Large intestine (tissue), 3 donors: ENCODE measurements at regions not wholly inside any gene's neighbourhood (a gene's known extent, or its start where the extent isn't known, plus 50 kb on each side); places are given as distances from the start of the nearest gene placed in this dataset.
A peak's percentile ranks its signal among the peaks of the same experiment; 100 is the strongest.

Source experiments
- DNase-seq, 2 donors: peaks; one replicate each; pipeline versions ENCODE4 v3.0.0 to v3.0.0-alpha.2; 2013
- H3K27ac ChIP-seq: one replicate; pipeline ENCODE4 v1.5.1; 2013; ENCODE audit warnings: low read length
- H3K27me3 ChIP-seq: 2 replicates; pipeline ENCODE4 v1.6.1; 2013; ENCODE audit warnings: low read length; ENCODE audit not compliant: control insufficient read depth, insufficient read depth
- H3K36me3 ChIP-seq: 2 replicates; pipeline ENCODE4 v1.6.1; 2013; ENCODE audit warnings: low read length; ENCODE audit not compliant: control insufficient read depth, insufficient read depth
- H3K4me1 ChIP-seq: one replicate; pipeline ENCODE4 v1.6.1; 2013; ENCODE audit warnings: low read length; ENCODE audit not compliant: control insufficient read depth, insufficient read depth
- H3K4me3 ChIP-seq: one replicate; pipeline ENCODE4 v1.5.1; 2013; ENCODE audit warnings: low read length
- H3K9me3 ChIP-seq: one replicate; pipeline ENCODE4 v1.6.1; 2013; ENCODE audit warnings: mild to moderate bottlenecking, low read depth, low read length, moderate library complexity; ENCODE audit not compliant: control insufficient read depth
- WGBS: methylation state at CpG from one replicate; pipeline ENCODE4 v1.1.5; 2013; ENCODE audit warnings: low lambda C conversion rate; ENCODE audit not compliant: insufficient coverage; 5-methylcytosine and 5-hydroxymethylcytosine counted together

DNA sequence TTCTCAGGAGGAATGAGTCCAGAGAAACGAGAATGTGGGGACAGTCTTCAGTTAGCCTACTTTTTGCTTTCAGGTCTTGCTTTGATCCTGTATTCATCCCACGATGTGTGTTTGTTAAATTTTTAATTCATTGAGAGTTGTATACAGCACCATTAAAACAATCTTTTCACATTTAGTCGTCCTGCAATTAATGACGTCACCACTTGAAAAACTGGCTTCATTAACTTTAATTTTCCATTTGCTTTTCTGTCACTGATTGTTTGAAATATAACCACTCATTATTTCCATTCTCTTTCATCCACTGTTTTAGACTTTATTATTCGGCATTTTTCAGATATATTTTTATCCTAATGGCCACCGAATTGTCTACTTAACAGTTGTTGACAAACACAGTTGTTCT is 146.9 kb downstream of the TFEC start:
- H3K4me1 ChIP-seq: peaks cover 2% of the 10 kb centered on the region
- no peak overlapping the region for H3K4me3 ChIP-seq
- 93% methylated on average over 4 of the region's 6 CpGs for WGBS
- no peak overlapping the region for H3K27ac ChIP-seq
- H3K36me3 ChIP-seq: no peaks in the 10 kb centered on the region
- no peaks in the 10 kb centered on the region for H3K9me3 ChIP-seq
- no peak for DNase-seq
- no peaks in the 10 kb centered on the region for H3K27me3 ChIP-seq

DNA sequence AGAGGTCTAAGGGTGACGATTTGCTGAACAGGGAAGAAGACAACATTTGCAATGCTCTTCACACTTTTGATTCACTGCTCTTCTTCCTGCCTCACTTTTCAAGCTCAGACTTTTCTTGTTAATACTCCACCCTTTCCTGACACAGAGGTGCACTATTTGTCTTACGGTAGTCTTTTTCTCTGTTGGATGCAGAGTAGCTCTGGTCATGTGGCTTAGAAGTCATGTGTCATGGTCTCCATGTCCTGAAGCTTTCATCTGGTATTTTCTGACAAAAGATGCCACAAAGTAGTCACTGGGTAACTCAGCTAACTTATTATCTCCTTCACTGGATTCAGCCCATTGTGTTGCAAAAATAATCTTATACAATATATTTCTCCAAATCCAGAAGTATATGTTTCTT is 149.1 kb downstream of the TFEC start:
- Histone ChIP-seq H3K9me3 (no peaks in the 10 kb centered on the region), H3K4me1 (peaks cover 2% of the 10 kb centered on the region), H3K4me3 (no peak overlapping the region), H3K36me3 (no peaks in the 10 kb centered on the region), H3K27ac (no peak overlapping the region), H3K27me3 (no peaks in the 10 kb centered on the region)
- DNase-seq: no peak
- 100% methylated on average over 1 of the region's 2 CpGs for WGBS

DNA sequence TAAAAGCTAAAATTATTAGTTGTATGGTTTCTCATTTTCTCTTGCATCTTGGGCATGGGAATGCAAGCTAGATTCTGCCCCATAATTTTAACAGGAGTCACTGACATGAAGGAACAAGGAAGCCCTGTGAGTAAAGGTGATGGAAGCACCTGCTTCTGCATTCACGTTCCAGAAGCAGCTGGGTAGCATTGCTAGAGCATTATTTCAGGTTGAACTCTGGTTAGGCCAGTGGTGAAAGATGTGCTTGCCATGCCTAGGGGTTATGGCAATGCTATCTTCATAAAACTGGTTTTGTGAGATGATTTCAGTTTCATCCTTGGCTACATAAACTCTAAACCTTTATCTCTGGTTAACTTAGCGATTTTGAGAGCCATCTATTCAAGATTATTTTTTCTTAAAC is 151.4 kb downstream of the TFEC start:
- H3K9me3 ChIP-seq: no peaks in the 10 kb centered on the region
- H3K27me3 ChIP-seq: no peaks in the 10 kb centered on the region
- 60% methylated on average over 1 of the region's 2 CpGs for WGBS
- peak in 1 of 2 donors; percentile 3 for DNase-seq
- no peak overlapping the region for H3K4me3 ChIP-seq
- no peaks in the 10 kb centered on the region for H3K36me3 ChIP-seq
- no peak overlapping the region for H3K27ac ChIP-seq
- H3K4me1 ChIP-seq: peaks cover 2% of the 10 kb centered on the region

DNA sequence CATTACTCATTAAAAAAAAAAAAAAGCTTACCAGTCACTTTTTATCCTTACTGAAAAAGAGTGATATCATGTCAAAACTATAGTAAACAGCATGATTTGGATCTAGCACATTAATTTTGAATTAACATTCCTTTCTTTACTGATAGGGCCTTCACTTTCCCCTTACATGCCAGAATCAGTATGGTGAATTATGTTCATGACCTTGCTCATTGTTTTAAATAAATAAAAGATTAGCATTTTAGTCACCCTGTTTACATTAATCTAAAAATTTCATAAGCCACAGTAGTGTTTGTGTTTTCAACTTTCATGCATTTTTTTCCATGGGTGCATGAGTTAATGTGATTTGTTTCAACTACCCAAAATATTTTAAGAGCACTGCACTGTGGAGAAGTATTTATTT is 160.8 kb downstream of the TFEC start:
- H3K4me3 ChIP-seq: no peak overlapping the region
- no peak for DNase-seq

DNA sequence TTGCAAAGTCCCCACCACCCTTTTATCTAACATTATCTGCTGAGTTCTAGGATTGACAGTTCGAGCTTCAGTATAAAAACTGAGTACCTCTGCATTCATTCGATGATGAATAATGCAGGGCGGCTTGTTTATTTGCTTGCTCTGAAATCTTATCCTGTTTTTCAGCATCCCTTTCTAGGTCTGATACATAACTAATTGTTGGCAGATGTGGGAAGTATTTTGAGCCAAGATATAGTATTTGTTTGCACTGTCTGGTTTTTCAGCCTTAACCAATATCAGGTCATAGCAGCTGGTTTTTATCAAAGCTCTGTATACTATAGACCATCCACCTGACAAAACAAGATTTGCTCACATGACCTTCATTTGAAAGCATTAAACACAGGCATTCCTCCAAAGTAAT is 161.4 kb downstream of the TFEC start:
- Histone ChIP-seq H3K4me1 (no peaks in the 10 kb centered on the region), H3K27ac (no peak overlapping the region)
- 60% methylated on average over 1 of the region's 3 CpGs for WGBS

More for the DNA sequence above, 160.8 kb downstream of the TFEC start:
- no peaks in the 10 kb centered on the region for H3K36me3 ChIP-seq
- H3K9me3 ChIP-seq: no peaks in the 10 kb centered on the region
- no peaks in the 10 kb centered on the region for H3K27me3 ChIP-seq
- no peaks in the 10 kb centered on the region for H3K4me1 ChIP-seq
- H3K27ac ChIP-seq: no peak overlapping the region

DNA sequence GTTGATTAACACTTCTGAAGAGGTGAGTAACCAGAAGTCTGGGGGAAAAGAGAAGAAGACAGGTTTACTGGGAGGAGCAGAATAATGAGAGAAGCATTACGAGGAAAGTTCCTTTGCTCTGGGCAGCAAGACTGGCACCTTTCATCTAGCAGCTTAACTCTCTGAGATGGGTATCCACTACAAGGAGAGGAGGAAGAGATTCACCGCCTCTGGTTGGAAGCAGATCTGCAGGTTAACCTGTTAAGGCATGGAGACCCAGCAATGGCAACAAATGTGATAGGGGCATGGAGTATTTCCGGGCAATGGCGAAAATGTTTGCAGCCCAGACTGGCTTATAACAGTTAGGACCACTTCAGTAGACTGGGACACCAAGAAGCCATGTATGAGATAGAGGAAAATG is 162.2 kb downstream of the TFEC start:
- Histone ChIP-seq H3K9me3 (no peaks in the 10 kb centered on the region), H3K27ac (no peak overlapping the region), H3K36me3 (no peaks in the 10 kb centered on the region), H3K4me1 (no peaks in the 10 kb centered on the region), H3K4me3 (no peak overlapping the region), H3K27me3 (no peaks in the 10 kb centered on the region)
- 100% methylated on average over 2 of the region's 4 CpGs for WGBS
- no peak for DNase-seq

More for the DNA sequence above, 161.4 kb downstream of the TFEC start:
- Histone ChIP-seq H3K36me3 (no peaks in the 10 kb centered on the region), H3K27me3 (no peaks in the 10 kb centered on the region), H3K4me3 (no peak overlapping the region), H3K9me3 (no peaks in the 10 kb centered on the region)
- no peak for DNase-seq

DNA sequence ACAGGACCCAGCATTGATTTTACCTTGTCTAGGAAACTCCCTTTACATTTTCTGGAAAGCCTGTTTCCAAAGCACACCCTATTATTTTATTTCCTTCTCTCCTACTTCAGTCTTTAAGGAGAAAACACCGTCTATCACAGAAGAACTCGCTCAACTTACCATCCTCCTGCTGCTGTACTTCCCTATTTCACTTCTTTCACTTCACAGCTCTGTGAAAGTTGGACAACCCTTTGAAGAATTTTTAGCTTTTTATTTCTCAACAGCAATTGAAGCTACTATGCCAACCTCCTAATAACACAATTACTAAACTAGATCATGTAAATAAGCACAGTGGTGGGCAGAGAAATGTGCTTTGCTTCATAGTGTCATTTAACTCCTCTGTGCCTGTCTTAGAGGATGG is 166.5 kb downstream of the TFEC start:
- no peak overlapping the region for H3K27ac ChIP-seq
- no peaks in the 10 kb centered on the region for H3K4me1 ChIP-seq
- no peaks in the 10 kb centered on the region for H3K9me3 ChIP-seq
- WGBS: 73% methylated on average over 2 of the region's 2 CpGs
- DNase-seq: no peak
- no peak overlapping the region for H3K4me3 ChIP-seq
- no peaks in the 10 kb centered on the region for H3K27me3 ChIP-seq
- no peaks in the 10 kb centered on the region for H3K36me3 ChIP-seq

DNA sequence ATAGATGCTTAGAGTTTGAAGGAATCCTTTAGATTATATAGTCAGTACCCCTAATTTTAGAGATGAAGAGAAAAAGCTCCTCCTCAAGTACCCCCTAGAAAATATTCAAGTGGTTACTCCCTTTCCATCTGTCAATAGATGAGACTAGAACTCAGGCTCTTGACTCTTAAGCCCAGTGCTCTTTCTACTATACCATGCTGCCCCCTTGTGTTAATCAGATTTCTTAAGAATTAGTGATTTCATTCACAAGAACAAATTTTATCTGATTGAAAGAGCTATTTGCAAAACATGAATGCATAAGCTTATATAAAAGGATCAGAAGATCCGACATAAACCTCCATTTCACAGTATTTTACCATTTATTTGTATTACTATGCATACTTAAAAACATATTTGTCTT is 179.3 kb downstream of the TFEC start:
- Histone ChIP-seq H3K27me3 (no peaks in the 10 kb centered on the region), H3K4me1 (no peaks in the 10 kb centered on the region), H3K36me3 (no peaks in the 10 kb centered on the region), H3K9me3 (no peaks in the 10 kb centered on the region), H3K27ac (no peak overlapping the region), H3K4me3 (no peak overlapping the region)
- DNase-seq: peak; percentile 6 to 12
- WGBS: 92% methylated on average over 1 of the region's 1 CpG

DNA sequence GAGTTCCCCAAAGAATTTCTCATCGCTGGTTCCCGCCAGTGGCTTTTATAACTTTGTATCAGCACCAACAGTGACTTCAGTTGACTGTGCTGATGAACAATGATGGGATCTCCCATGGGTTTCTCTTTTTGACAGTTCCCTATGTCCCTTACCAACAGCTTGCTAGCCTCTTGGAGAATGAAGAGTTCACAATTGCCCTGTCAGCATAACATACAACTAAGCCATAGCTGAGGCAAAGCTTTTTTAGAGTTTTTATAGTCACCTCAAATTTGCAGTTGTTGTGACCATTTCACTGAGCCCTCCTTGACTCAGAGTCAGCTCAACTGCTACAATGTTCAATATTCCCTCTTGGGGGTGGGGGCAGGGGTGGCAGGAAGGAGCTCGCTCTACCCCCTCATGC is 179.8 kb downstream of the TFEC start:
- Histone ChIP-seq H3K9me3 (no peaks in the 10 kb centered on the region), H3K4me1 (no peaks in the 10 kb centered on the region), H3K27ac (no peak overlapping the region), H3K27me3 (no peaks in the 10 kb centered on the region), H3K4me3 (no peak overlapping the region), H3K36me3 (no peaks in the 10 kb centered on the region)
- no CpG with 5 or more reads among the region's 3 CpGs for WGBS
- no peak for DNase-seq

DNA sequence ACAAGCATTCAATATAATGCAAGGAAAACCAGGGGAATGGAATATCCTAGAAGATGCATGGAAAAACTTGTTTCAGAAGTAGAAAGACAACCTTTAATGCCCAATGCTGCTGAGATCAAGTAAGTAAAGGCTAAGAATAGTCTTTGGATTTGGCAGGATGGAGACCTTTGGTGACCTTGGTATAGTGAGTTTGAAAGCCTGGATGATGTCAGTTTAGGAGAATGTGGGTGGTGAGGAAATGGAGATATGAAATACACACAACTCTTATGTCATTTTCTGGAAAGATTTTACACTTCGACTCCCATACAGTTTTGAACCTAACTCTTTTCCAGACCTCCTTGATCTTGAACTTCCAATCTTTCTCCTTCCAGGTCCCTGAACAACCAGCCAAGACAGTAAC is 185.7 kb downstream of the TFEC start:
- Histone ChIP-seq H3K4me1 (no peaks in the 10 kb centered on the region), H3K9me3 (no peaks in the 10 kb centered on the region), H3K27me3 (no peaks in the 10 kb centered on the region), H3K4me3 (no peak overlapping the region), H3K27ac (no peak overlapping the region), H3K36me3 (no peaks in the 10 kb centered on the region)
- WGBS: 86% methylated on average over 1 of the region's 1 CpG
- DNase-seq: no peak

DNA sequence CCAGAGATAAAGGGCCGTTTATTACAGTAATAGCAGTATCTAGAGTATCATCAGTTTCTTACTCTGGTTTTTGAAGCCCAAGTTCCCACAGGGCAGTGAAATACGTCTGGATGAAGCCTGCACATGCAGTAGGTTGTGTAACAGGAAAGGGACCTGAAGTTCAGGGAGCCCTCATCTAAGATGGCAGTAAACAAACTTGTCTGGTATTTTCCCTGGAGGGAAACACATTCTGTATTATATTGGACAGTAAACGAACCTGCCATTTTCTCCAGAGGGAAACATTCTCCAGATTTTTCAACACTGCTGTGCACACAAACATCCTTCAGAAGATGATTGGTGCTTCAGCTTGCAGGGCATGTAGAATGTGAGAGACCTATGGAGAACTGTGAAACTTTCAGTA is 189.9 kb downstream of the TFEC start:
- Histone ChIP-seq H3K4me1 (no peaks in the 10 kb centered on the region), H3K27ac (no peak overlapping the region), H3K27me3 (no peaks in the 10 kb centered on the region), H3K4me3 (no peak overlapping the region), H3K36me3 (no peaks in the 10 kb centered on the region), H3K9me3 (no peaks in the 10 kb centered on the region)
- DNase-seq: no peak
- 33% methylated on average over 1 of the region's 3 CpGs for WGBS
